B cell (primary cell): ENCODE measurements at regions not wholly inside any gene's neighbourhood (a gene's known extent, or its start where the extent isn't known, plus 50 kb on each side); places are given as distances from the start of the nearest gene placed in this dataset.

Experiments
- ATAC-seq: fragments of 200-7000 bp; cut with Tn5 transposase; one replicate; pipeline ENCODE4 v1.10.0; 2021; ENCODE audit warnings: low read depth, mild to moderate bottlenecking, moderate number of reproducible peaks, moderate library complexity
- CTCF ChIA-PET: fragments of 350-600 bp; sonication (Branson Sonifier 250); formaldehyde crosslinking; loops from one replicate; lab custom pipeline; 2021; ENCODE audit warnings: antibody characterized with exemption, inconsistent platforms; lab: Charles Lee
- POLR2A ChIA-PET: fragments of 350-600 bp; sonication (Branson Sonifier 250); formaldehyde crosslinking; loops from one replicate; lab custom pipeline; 2021; ENCODE audit warnings: antibody characterized with exemption; lab: Charles Lee
- DNase-seq: peaks from one replicate; pipeline ENCODE4 v3.0.0; 2013
- H2AFZ ChIP-seq: 2 replicates; pipeline ENCODE4 v1.6.1; 2012; ENCODE audit warnings: mild to moderate bottlenecking, low read depth, low read length; ENCODE audit not compliant: insufficient read depth, poor library complexity, severe bottlenecking
- H3K27ac ChIP-seq, 2 donors: 1 replicate in 1 of 2; 2 replicates in 1 of 2; pipeline ENCODE4 v1.5.1; 2012 to 2013; ENCODE audit warnings: low read length in 2 of 2, mild to moderate bottlenecking in 2 of 2, moderate library complexity in 1 of 2
- H3K27me3 ChIP-seq, 4 experiments: fragments of 200-600 bp in 1 of 4; sonication (generic) in 1 of 4; replicated peaks in 1 of 4; 1 replicate in 2 of 4; 2 replicates in 2 of 4; pipeline versions ENCODE4 v1.6.1 to v1.7.0; 2013 to 2016; ENCODE audit warnings: low read length in 3 of 4, mild to moderate bottlenecking in 2 of 4, mixed read lengths in 1 of 4, moderate library complexity in 1 of 4; ENCODE audit not compliant: insufficient read depth in 4 of 4, control insufficient read depth in 3 of 4; ENCODE audit errors: control extremely low read depth in 1 of 4
- H3K36me3 ChIP-seq, 2 experiments: replicated peaks in 1 of 2; 1 replicate in 1 of 2; 2 replicates in 1 of 2; pipeline versions ENCODE4 v1.6.1 to v1.7.1; 2013; ENCODE audit warnings: low read length in 1 of 2; ENCODE audit not compliant: insufficient read depth in 2 of 2, control insufficient read depth in 1 of 2; ENCODE audit errors: control extremely low read depth in 1 of 2, extremely low read depth in 1 of 2
- H3K4me1 ChIP-seq, 2 donors: fragments of 200-600 bp in 1 of 2; sonication (generic) in 1 of 2; 1 replicate in 1 of 2; 2 replicates in 1 of 2; pipeline versions ENCODE4 v1.5.1 to v1.6.1; 2013 to 2017; ENCODE audit warnings: low read length in 2 of 2; ENCODE audit not compliant: control insufficient read depth in 2 of 2, insufficient read depth in 2 of 2
- H3K4me2 ChIP-seq: replicated peaks from 2 replicates; pipeline ENCODE3; 2012; ENCODE audit warnings: mild to moderate bottlenecking, low read depth, low read length; ENCODE audit not compliant: poor library complexity, severe bottlenecking
- H3K4me3 ChIP-seq, 5 experiments: fragments of 200-600 bp in 1 of 5; sonication (generic) in 1 of 5; 1 replicate in 3 of 5; 2 replicates in 2 of 5; pipeline versions ENCODE4 v1.5.1 to v1.7.0; 2011 to 2016; ENCODE audit warnings: low read length in 4 of 5, mild to moderate bottlenecking in 4 of 5, low read depth in 2 of 5, control low read depth in 1 of 5, moderate library complexity in 1 of 5; ENCODE audit not compliant: insufficient read depth in 1 of 5; ENCODE audit errors: control extremely low read depth in 1 of 5, extremely low read depth in 1 of 5
- H3K79me2 ChIP-seq: fragments of 200-600 bp; sonication (generic); one replicate; pipeline ENCODE4 v1.6.0; 2016; ENCODE audit warnings: low read length; ENCODE audit not compliant: control insufficient read depth, insufficient read depth
- H3K9ac ChIP-seq: fragments of 200-600 bp; sonication (generic); 2 replicates; pipeline ENCODE4 v1.6.1; 2017; ENCODE audit warnings: mild to moderate bottlenecking, low read length, moderate library complexity
- H3K9me3 ChIP-seq, 3 donors: one replicate each; pipeline versions ENCODE4 v1.6.1 to v1.7.1; 2013; ENCODE audit warnings: low read length in 2 of 3; ENCODE audit not compliant: control insufficient read depth in 2 of 3, insufficient read depth in 1 of 3; ENCODE audit errors: control extremely low read depth in 1 of 3
- H4K20me1 ChIP-seq: 2 replicates; pipeline ENCODE4 v1.6.0; 2012; ENCODE audit warnings: mild to moderate bottlenecking, low read length; ENCODE audit not compliant: insufficient read depth, control insufficient read depth, poor library complexity, severe bottlenecking
- H3K27ac Mint-ChIP-seq: one replicate; pipeline ENCODE4 v1.8.0; 2021; ENCODE audit warnings: mixed read lengths
- H3K27me3 Mint-ChIP-seq: one replicate; pipeline ENCODE4 v1.8.0; 2021; ENCODE audit warnings: mixed read lengths
- H3K4me1 Mint-ChIP-seq: one replicate; pipeline ENCODE4 v1.8.0; 2021; ENCODE audit warnings: mixed read lengths
- H3K4me3 Mint-ChIP-seq: one replicate; pipeline ENCODE4 v1.8.0; 2021; ENCODE audit warnings: mixed read lengths
- H3K9me3 Mint-ChIP-seq: one replicate; pipeline ENCODE4 v1.8.0; 2022; ENCODE audit warnings: mixed read lengths; ENCODE audit not compliant: insufficient read depth
- CTCF ChIP-seq: fragments of 200-600 bp; IDR thresholded peaks from one replicate; pipeline ENCODE4 v1.8.0; 2022; ENCODE audit warnings: antibody characterized with exemption, mild to moderate bottlenecking
- EZH2 ChIP-seq: IDR thresholded peaks from 2 replicates; pipeline ENCODE4 v1.6.1; 2012; ENCODE audit warnings: borderline replicate concordance, low read depth, mild to moderate bottlenecking, moderate library complexity, low read length; ENCODE audit not compliant: insufficient read depth, poor library complexity, severe bottlenecking
- intact Hi-C: fragments of 100-400 bp; cut with micrococcal nuclease; formaldehyde crosslinking; loops from one replicate; pipeline ENCODE4 v1.10.0; 2022

- Mint-ChIP-seq H3K4me1 (peaks cover 10% of the 10 kb centered on the region), H3K4me3 (no peak overlapping the region), H3K9me3 (peaks cover 40% of the 10 kb centered on the region), H3K27me3 (no peaks in the 10 kb centered on the region), H3K27ac (no peak overlapping the region)
- no peak overlapping the region for H3K4me2 ChIP-seq
- H3K4me1 ChIP-seq, result no peaks in the 10 kb centered on the region
- H3K79me2 ChIP-seq, result no peaks in the 10 kb centered on the region
- DNase-seq, result no peak
- CTCF ChIA-PET, result no interaction called here
- H4K20me1 ChIP-seq, result no peaks in the 10 kb centered on the region
- no peak overlapping the region for H3K4me3 ChIP-seq
- H2AFZ ChIP-seq, result no peak overlapping the region
- no peak for TF ChIP-seq CTCF
- no peak for TF ChIP-seq EZH2
- no peak for ATAC-seq
- no peak overlapping the region for H3K9ac ChIP-seq
- POLR2A ChIA-PET, result no interaction called here
- peaks cover 5 to 35% (median 14%) of the 10 kb centered on the region in 3 donors for H3K9me3 ChIP-seq
- H3K36me3 ChIP-seq, result no peaks in the 10 kb centered on the region
- no peaks in the 10 kb centered on the region for H3K27me3 ChIP-seq
- H3K27ac ChIP-seq, result no peak overlapping the region
- intact Hi-C loops, result no loop called here
These were observed 61.6 kb upstream of the TACR1 start for GRCh38 chr2:75260946-75261345.

GRCh38 chr2:75258620-75259019 is 59.3 kb upstream of the TACR1 start:
- Mint-ChIP-seq H3K9me3 (peaks cover 28% of the 10 kb centered on the region), H3K4me3 (no peak overlapping the region), H3K4me1 (peaks cover 10% of the 10 kb centered on the region), H3K27me3 (no peaks in the 10 kb centered on the region), H3K27ac (no peak overlapping the region)
- POLR2A ChIA-PET, result no interaction called here
- Histone ChIP-seq H3K27ac (no peak overlapping the region), H4K20me1 (no peaks in the 10 kb centered on the region), H3K4me1 (no peaks in the 10 kb centered on the region), H2AFZ (no peak overlapping the region), H3K4me2 (no peak overlapping the region), H3K36me3 (no peaks in the 10 kb centered on the region), H3K9me3 (peaks cover 5 to 34% (median 12%) of the 10 kb centered on the region in 3 donors), H3K27me3 (no peaks in the 10 kb centered on the region), H3K4me3 (no peak overlapping the region), H3K79me2 (no peaks in the 10 kb centered on the region), H3K9ac (no peak overlapping the region)
- TF ChIP-seq EZH2, result no peak
- TF ChIP-seq CTCF, result no peak
- intact Hi-C loops, result no loop called here
- DNase-seq (no peak), ATAC-seq (no peak)
- CTCF ChIA-PET, result no interaction called here
